RWPE1 (cell line): ENCODE measurements at regions not wholly inside any gene's neighbourhood (a gene's known extent, or its start where the extent isn't known, plus 50 kb on each side); places are given as distances from the start of the nearest gene placed in this dataset.

ENCODE experiments used
- CTCF ChIA-PET: fragments of 350-600 bp; sonication (Branson Sonifier 250); formaldehyde crosslinking; extraction: SDS; loops from one replicate; lab custom pipeline; 2021; lab: Yijun Ruan, JAX
- POLR2A ChIA-PET: fragments of 400-600 bp; formaldehyde crosslinking; extraction: SDS; loops from one replicate; lab custom pipeline; 2020; ENCODE audit warnings: antibody characterized with exemption; ENCODE audit not compliant: low non-redundant PET; lab: Yijun Ruan, JAX
- DNase-seq: peaks from one replicate; pipeline ENCODE4 v3.0.0; 2012; ENCODE audit warnings: low spot score
- H3K27ac ChIP-seq: fragments of 450-650 bp; 2 replicates; pipeline ENCODE4 v1.5.1; 2017
- CTCF ChIP-seq: fragments of 450-650 bp; conservative IDR thresholded peaks from 2 replicates; pipeline ENCODE4 v1.5.1; 2017; ENCODE audit warnings: low read depth, mild to moderate bottlenecking

- H3K27ac ChIP-seq = no peak overlapping the region
- CTCF ChIA-PET = no interaction called here
- no peak for DNase-seq
- POLR2A ChIA-PET = no interaction called here
- TF ChIP-seq CTCF = no peak
Observed at GRCh38 chr20:21874921-21875320, 169.5 kb downstream of the PAX1 start.

- TF ChIP-seq CTCF = no peak
- H3K27ac ChIP-seq = no peak overlapping the region
- POLR2A ChIA-PET = no interaction called here
- DNase-seq = no peak
- CTCF ChIA-PET = no interaction called here
Observed at GRCh38 chr20:21874127-21874526, 168.7 kb downstream of the PAX1 start.

- POLR2A ChIA-PET = no interaction called here
- H3K27ac ChIP-seq = no peak overlapping the region
- DNase-seq = no peak
- no peak for TF ChIP-seq CTCF
- CTCF ChIA-PET = interaction anchor here (0.5 kb wide), 1 partner anchor 174 kb away, joined by 3 read pairs; no protein-coding TSS in a partner anchor
Observed at GRCh38 chr20:21873291-21873690, 167.8 kb downstream of the PAX1 start.

DNA sequence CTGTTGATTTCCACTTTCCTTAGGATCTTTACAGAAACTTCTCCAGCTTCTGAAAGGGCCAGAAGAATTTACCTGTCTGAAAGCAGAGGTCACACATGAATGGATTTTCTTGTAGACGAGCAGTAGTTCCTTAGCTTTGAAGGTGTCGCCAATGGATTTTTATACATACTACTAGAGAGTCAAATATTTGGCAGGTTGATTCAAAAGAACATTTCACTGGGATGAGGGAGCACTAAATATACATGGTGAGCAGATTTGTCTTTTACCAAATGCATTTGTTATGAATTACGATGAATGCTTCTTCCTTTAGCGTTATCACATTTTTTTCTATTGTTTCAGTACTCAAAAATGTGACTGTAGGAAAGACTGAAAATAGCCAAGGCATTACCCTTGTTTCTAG, 162.3 kb downstream of the PAX1 start:
- TF ChIP-seq CTCF = no peak
- ChIA-PET CTCF (no interaction called here), POLR2A (no interaction called here)
- DNase-seq = no peak
- no peak overlapping the region for H3K27ac ChIP-seq

GRCh38 chr20:21867353-21867752, 161.9 kb downstream of the PAX1 start:
- ChIA-PET CTCF (no interaction called here), POLR2A (no interaction called here)
- no peak overlapping the region for H3K27ac ChIP-seq
- no peak for DNase-seq
- TF ChIP-seq CTCF = no peak

DNA sequence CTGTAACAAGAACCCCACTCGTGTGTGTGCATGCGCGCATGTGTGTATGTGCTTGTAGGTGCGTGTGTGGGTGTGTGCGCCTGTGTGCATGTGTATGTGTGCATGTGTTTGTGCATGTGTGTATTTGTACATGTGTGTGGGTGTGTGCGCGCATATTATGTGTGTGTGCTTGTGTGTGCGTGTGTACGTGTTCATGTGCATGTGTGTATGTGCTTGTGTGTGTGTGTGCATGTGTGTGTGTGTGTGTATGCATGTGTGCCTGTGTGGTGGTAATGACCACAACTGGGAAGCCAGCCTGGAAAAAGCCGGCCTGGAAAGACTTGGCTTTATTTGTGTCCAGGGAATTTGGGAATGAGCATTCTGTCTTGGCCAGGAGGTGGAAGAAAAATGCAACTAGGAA, 157.5 kb downstream of the PAX1 start:
- no peak overlapping the region for H3K27ac ChIP-seq
- no peak for DNase-seq
- ChIA-PET CTCF (no interaction called here), POLR2A (no interaction called here)
- TF ChIP-seq CTCF = no peak
